ENCODE measurements at regions not wholly inside any gene's neighbourhood (a gene's known extent, or its start where the extent isn't known, plus 50 kb on each side); places are given as distances from the start of the nearest gene placed in this dataset.

DNA sequence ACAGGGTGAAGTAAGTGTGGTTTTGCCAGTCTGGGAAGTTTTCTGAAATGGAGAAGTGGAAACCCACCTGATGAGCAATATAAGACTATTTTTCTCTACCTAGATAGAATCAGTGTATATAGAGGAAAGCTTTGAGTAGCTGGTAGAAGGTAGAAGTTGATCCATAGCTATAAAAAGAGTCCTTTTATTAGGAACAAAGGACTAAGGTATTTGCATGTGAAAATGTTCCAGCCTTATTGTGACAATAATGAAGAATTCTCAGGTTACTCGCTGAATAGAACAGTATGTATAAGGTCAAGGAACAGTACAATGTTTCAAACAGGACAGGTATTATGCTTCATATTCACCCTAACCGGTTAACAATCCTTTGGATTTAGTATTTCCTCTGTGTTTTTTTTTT is 972.2 kb downstream of the OTOL1 start:
- no peaks in the 10 kb centered on the region for H3K36me3 ChIP-seq (ENCODE audit: insufficient read depth, low read length, poor library complexity, severe bottlenecking)
- no peak overlapping the region for H3K4me3 ChIP-seq (ENCODE audit: low read depth, low read length, poor library complexity, severe bottlenecking)
- no peak overlapping the region for H3K27ac ChIP-seq (ENCODE audit: low read depth, low read length, poor library complexity, severe bottlenecking)
- no peaks in the 10 kb centered on the region for H3K27me3 ChIP-seq (replicated peaks; ENCODE audit: insufficient read depth, low read depth, low read length, poor library complexity)
- CTCF ChIA-PET: interaction anchor here (0.6 kb wide), 1 partner anchor 554 kb away, joined by 4 read pairs; no protein-coding TSS in a partner anchor
- no TSS peak for BruUV-seq (replicated peaks)
- no peaks in the 10 kb centered on the region for H3K9me3 ChIP-seq (ENCODE audit: low read depth, low read length, poor library complexity, severe bottlenecking)
- POLR2A ChIA-PET (ENCODE audit: low non-redundant PET): no interaction called here
- H3K4me1 ChIP-seq (ENCODE audit: insufficient read depth, low read length, poor library complexity, severe bottlenecking): no peaks in the 10 kb centered on the region
- no peak for DNase-seq (ENCODE audit: low spot score)
- no peak for TF ChIP-seq EZH2 (IDR thresholded peaks at IDR 0.05; ENCODE audit: borderline replicate concordance, low read depth, low read length, poor library complexity, severe bottlenecking)
- TF ChIP-seq, protein P1, sequence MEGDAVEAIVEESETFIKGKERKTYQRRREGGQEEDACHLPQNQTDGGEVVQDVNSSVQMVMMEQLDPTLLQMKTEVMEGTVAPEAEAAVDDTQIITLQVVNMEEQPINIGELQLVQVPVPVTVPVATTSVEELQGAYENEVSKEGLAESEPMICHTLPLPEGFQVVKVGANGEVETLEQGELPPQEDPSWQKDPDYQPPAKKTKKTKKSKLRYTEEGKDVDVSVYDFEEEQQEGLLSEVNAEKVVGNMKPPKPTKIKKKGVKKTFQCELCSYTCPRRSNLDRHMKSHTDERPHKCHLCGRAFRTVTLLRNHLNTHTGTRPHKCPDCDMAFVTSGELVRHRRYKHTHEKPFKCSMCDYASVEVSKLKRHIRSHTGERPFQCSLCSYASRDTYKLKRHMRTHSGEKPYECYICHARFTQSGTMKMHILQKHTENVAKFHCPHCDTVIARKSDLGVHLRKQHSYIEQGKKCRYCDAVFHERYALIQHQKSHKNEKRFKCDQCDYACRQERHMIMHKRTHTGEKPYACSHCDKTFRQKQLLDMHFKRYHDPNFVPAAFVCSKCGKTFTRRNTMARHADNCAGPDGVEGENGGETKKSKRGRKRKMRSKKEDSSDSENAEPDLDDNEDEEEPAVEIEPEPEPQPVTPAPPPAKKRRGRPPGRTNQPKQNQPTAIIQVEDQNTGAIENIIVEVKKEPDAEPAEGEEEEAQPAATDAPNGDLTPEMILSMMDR (conservative IDR thresholded peaks at IDR 0.05; ENCODE audit: low read depth, low read length): no peak
- intact Hi-C loops (cut with micrococcal nuclease; ENCODE audit: unreplicated experiment): no loop called here

- no peak for DNase-seq (ENCODE audit: low spot score)
- TF ChIP-seq, protein P1 (conservative IDR thresholded peaks at IDR 0.05; ENCODE audit: low read depth, low read length): no peak
- no peak for TF ChIP-seq EZH2 (IDR thresholded peaks at IDR 0.05; ENCODE audit: borderline replicate concordance, low read depth, low read length, poor library complexity, severe bottlenecking)
- intact Hi-C loops (cut with micrococcal nuclease; ENCODE audit: unreplicated experiment): loop anchor here (10.0 kb wide), 1 partner anchor 922 kb away; no protein-coding TSS in a partner anchor
- H3K9me3 ChIP-seq (ENCODE audit: low read depth, low read length, poor library complexity, severe bottlenecking): no peaks in the 10 kb centered on the region
- no peak overlapping the region for H3K4me3 ChIP-seq (ENCODE audit: low read depth, low read length, poor library complexity, severe bottlenecking)
- POLR2A ChIA-PET (ENCODE audit: low non-redundant PET): no interaction called here
- H3K4me1 ChIP-seq (ENCODE audit: insufficient read depth, low read length, poor library complexity, severe bottlenecking): peaks cover 4% of the 10 kb centered on the region
- no TSS peak for BruUV-seq (replicated peaks)
- H3K27me3 ChIP-seq (replicated peaks; ENCODE audit: insufficient read depth, low read depth, low read length, poor library complexity): no peaks in the 10 kb centered on the region
- CTCF ChIA-PET: no interaction called here
- no peak overlapping the region for H3K27ac ChIP-seq (ENCODE audit: low read depth, low read length, poor library complexity, severe bottlenecking)
- H3K36me3 ChIP-seq (ENCODE audit: insufficient read depth, low read length, poor library complexity, severe bottlenecking): no peaks in the 10 kb centered on the region
Measured at GRCh38 chr3:162487138-162487537, 990.5 kb downstream of the OTOL1 start.

DNA sequence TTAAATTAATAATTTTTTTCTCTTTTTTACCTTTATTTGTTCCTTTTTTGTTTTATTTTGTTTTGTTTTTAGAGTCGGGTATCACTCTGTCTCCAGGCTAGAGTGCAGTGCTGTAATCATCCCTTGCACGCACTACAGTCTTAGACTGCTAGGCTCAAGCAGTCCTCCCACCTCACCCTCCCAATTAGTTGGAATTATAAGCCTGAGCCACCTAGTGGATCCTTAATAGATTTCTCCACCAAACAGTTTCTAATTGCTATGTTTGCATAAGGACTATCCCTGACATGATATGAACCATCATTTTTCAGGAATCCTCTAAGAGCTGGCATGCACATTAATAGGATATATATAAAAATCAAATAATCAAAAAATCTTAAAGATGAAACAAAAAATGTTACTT is 993.2 kb downstream of the OTOL1 start:
- Histone ChIP-seq H3K4me3 (ENCODE audit: low read depth, low read length, poor library complexity, severe bottlenecking) (no peak overlapping the region), H3K4me1 (ENCODE audit: insufficient read depth, low read length, poor library complexity, severe bottlenecking) (peaks cover 14% of the 10 kb centered on the region), H3K27ac (ENCODE audit: low read depth, low read length, poor library complexity, severe bottlenecking) (no peak overlapping the region), H3K36me3 (ENCODE audit: insufficient read depth, low read length, poor library complexity, severe bottlenecking) (no peaks in the 10 kb centered on the region), H3K9me3 (ENCODE audit: low read depth, low read length, poor library complexity, severe bottlenecking) (no peaks in the 10 kb centered on the region), H3K27me3 (replicated peaks; ENCODE audit: insufficient read depth, low read depth, low read length, poor library complexity) (no peaks in the 10 kb centered on the region)
- no peak for TF ChIP-seq EZH2 (IDR thresholded peaks at IDR 0.05; ENCODE audit: borderline replicate concordance, low read depth, low read length, poor library complexity, severe bottlenecking)
- TF ChIP-seq, protein P1 (conservative IDR thresholded peaks at IDR 0.05; ENCODE audit: low read depth, low read length): peak; percentile 57
- no TSS peak for BruUV-seq (replicated peaks)
- intact Hi-C loops (cut with micrococcal nuclease; ENCODE audit: unreplicated experiment): loop anchor here (10.0 kb wide), 2 partner anchors 575 to 925 kb away; no protein-coding TSS in a partner anchor
- POLR2A ChIA-PET (ENCODE audit: low non-redundant PET): no interaction called here
- CTCF ChIA-PET: no interaction called here
- peak; percentile 69 for DNase-seq (ENCODE audit: low spot score)

All from A673 (cell line).